ENCODE measurements at regions not wholly inside any gene's neighbourhood (a gene's known extent, or its start where the extent isn't known, plus 50 kb on each side); places are given as distances from the start of the nearest gene placed in this dataset.

DNA sequence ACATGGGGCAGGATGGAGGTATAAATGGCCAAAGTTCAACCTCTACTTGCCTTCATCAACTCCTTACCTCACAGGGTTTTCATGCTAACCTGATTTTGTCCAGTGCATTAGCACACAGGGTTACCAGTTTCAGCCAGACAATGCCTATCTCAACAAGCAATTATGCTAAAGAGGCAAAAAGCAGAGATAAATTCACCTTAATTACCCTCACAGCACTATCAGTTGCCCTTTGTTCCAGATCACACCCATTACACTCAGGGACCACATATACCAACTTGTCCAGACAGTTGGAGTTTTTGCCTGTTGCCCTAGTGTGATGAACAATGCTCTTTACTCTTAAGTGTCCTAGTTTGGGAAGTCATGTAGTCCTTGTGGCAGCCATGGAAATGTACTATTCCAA lies 174.5 kb upstream of the MOCS1 start:
- H3K36me3 Mint-ChIP-seq (ENCODE audit: insufficient read depth, unreplicated experiment), result no peaks in the 10 kb centered on the region
- intact Hi-C loops (cut with micrococcal nuclease; ENCODE audit: unreplicated experiment), result no loop called here
- H3K9me3 Mint-ChIP-seq (ENCODE audit: low read depth, unreplicated experiment), result peaks cover 6% of the 10 kb centered on the region
- H3K4me3 Mint-ChIP-seq (ENCODE audit: low read depth, unreplicated experiment), result no peak overlapping the region
- TF ChIP-seq, protein P1, sequence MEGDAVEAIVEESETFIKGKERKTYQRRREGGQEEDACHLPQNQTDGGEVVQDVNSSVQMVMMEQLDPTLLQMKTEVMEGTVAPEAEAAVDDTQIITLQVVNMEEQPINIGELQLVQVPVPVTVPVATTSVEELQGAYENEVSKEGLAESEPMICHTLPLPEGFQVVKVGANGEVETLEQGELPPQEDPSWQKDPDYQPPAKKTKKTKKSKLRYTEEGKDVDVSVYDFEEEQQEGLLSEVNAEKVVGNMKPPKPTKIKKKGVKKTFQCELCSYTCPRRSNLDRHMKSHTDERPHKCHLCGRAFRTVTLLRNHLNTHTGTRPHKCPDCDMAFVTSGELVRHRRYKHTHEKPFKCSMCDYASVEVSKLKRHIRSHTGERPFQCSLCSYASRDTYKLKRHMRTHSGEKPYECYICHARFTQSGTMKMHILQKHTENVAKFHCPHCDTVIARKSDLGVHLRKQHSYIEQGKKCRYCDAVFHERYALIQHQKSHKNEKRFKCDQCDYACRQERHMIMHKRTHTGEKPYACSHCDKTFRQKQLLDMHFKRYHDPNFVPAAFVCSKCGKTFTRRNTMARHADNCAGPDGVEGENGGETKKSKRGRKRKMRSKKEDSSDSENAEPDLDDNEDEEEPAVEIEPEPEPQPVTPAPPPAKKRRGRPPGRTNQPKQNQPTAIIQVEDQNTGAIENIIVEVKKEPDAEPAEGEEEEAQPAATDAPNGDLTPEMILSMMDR (IDR thresholded peaks at IDR 0.05; ENCODE audit: unreplicated experiment), result no peak
- no peak for DNase-seq
- H3K27ac Mint-ChIP-seq (ENCODE audit: unreplicated experiment), result no peak overlapping the region
- BruUV-seq (replicated peaks), result no TSS peak
- CTCF ChIA-PET, result no interaction called here
- H3K4me1 Mint-ChIP-seq (ENCODE audit: low read depth, unreplicated experiment), result no peaks in the 10 kb centered on the region
- peaks cover 10% of the 10 kb centered on the region for H3K27me3 Mint-ChIP-seq (ENCODE audit: unreplicated experiment)

DNA sequence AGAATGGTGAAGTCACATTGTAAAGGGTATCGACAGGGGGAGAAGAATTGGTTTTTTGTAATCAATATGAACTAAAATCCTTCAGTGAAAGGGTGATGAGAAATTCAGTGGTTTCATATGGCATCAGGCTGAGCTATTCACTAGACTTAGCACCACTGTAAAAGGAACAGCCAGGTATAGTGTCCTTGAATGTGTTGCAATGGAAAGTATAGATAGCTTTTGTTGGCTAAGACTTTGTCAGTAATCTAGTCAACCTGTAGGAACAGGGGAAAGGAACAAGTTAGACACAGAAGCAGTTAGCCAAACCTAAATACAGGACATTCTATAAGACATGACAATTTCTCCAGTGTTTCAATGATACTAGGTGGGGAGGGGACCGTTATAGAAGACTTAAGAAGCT lies 172.6 kb upstream of the MOCS1 start:
- Mint-ChIP-seq H3K27ac (ENCODE audit: unreplicated experiment) (no peak overlapping the region), H3K27me3 (ENCODE audit: unreplicated experiment) (no peaks in the 10 kb centered on the region), H3K36me3 (ENCODE audit: insufficient read depth, unreplicated experiment) (no peaks in the 10 kb centered on the region), H3K4me1 (ENCODE audit: low read depth, unreplicated experiment) (no peaks in the 10 kb centered on the region), H3K9me3 (ENCODE audit: low read depth, unreplicated experiment) (peaks cover 3% of the 10 kb centered on the region), H3K4me3 (ENCODE audit: low read depth, unreplicated experiment) (no peak overlapping the region)
- intact Hi-C loops (cut with micrococcal nuclease; ENCODE audit: unreplicated experiment), result no loop called here
- CTCF ChIA-PET, result no interaction called here
- no TSS peak for BruUV-seq (replicated peaks)
- TF ChIP-seq, protein P1 (IDR thresholded peaks at IDR 0.05; ENCODE audit: unreplicated experiment), result no peak
- DNase-seq, result no peak

DNA sequence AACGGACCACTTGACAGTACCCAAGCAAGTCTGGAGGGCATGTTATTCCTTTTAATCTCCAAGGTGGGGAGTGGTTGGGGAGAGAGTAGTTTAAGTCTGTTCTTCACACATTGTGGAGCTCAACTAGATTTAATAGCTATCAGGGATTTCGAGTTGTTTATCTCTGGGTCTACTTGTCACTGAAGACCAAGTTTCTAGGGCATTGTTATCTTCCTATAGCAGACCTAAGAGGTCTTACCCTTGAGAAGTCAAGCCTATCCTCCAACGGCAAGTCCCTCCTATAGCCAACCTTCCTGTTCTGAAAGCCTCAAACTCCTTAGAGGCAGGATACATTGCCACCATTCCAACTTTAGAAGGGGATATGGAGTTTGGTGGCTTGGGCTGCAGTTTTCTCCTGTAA lies 164.5 kb upstream of the MOCS1 start:
- H3K27me3 Mint-ChIP-seq (ENCODE audit: unreplicated experiment), result no peaks in the 10 kb centered on the region
- H3K27ac Mint-ChIP-seq (ENCODE audit: unreplicated experiment), result no peak overlapping the region
- no peaks in the 10 kb centered on the region for H3K4me1 Mint-ChIP-seq (ENCODE audit: low read depth, unreplicated experiment)
- intact Hi-C loops (cut with micrococcal nuclease; ENCODE audit: unreplicated experiment), result no loop called here
- no TSS peak for BruUV-seq (replicated peaks)
- H3K9me3 Mint-ChIP-seq (ENCODE audit: low read depth, unreplicated experiment), result peaks cover 6% of the 10 kb centered on the region
- CTCF ChIA-PET, result no interaction called here
- TF ChIP-seq, protein P1 (IDR thresholded peaks at IDR 0.05; ENCODE audit: unreplicated experiment), result no peak
- H3K36me3 Mint-ChIP-seq (ENCODE audit: insufficient read depth, unreplicated experiment), result no peaks in the 10 kb centered on the region
- H3K4me3 Mint-ChIP-seq (ENCODE audit: low read depth, unreplicated experiment), result no peak overlapping the region
- DNase-seq, result no peak

DNA sequence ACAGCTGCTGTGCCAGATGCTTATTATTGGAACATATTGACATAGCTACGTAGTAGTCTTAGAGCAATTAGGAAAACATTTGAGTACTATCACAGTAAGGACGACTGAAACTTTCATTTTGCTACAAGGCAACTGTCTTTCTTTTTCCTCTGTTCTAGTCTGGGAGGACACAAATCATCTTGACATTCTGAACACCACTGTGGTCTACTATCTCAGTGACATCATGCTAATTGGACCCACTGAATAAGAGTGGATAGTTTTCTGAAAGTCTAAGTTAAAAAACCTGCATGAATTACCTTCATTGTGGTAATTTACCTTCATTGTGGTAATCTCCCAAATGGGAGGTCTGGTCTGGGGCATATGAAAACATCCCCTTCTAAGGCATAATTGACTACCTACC lies 163.3 kb upstream of the MOCS1 start:
- no peak overlapping the region for H3K4me3 Mint-ChIP-seq (ENCODE audit: low read depth, unreplicated experiment)
- DNase-seq, result no peak
- TF ChIP-seq, protein P1 (IDR thresholded peaks at IDR 0.05; ENCODE audit: unreplicated experiment), result no peak
- peaks cover 9% of the 10 kb centered on the region for H3K9me3 Mint-ChIP-seq (ENCODE audit: low read depth, unreplicated experiment)
- H3K27me3 Mint-ChIP-seq (ENCODE audit: unreplicated experiment), result no peaks in the 10 kb centered on the region
- H3K27ac Mint-ChIP-seq (ENCODE audit: unreplicated experiment), result no peak overlapping the region
- CTCF ChIA-PET, result no interaction called here
- H3K36me3 Mint-ChIP-seq (ENCODE audit: insufficient read depth, unreplicated experiment), result no peaks in the 10 kb centered on the region
- no peaks in the 10 kb centered on the region for H3K4me1 Mint-ChIP-seq (ENCODE audit: low read depth, unreplicated experiment)
- intact Hi-C loops (cut with micrococcal nuclease; ENCODE audit: unreplicated experiment), result no loop called here
- BruUV-seq (replicated peaks), result no TSS peak
